Tibial nerve (tissue), 4 donors: ENCODE measurements at regions not wholly inside any gene's neighbourhood (a gene's known extent, or its start where the extent isn't known, plus 50 kb on each side); places are given as distances from the start of the nearest gene placed in this dataset.

Experiments
- DNase-seq, 2 donors: peaks; one replicate each; pipeline ENCODE4 v3.0.0-alpha.2; 2019; ENCODE audit warnings: low spot score in 2 of 2
- H3K27ac ChIP-seq, 4 donors: fragments of 200-600 bp; sonication (generic) in 3 of 4; one replicate each; pipeline ENCODE4 v1.5.1; 2017 to 2019; ENCODE audit warnings: mild to moderate bottlenecking in 1 of 4
- H3K27me3 ChIP-seq, 2 donors: fragments of 200-600 bp; sonication (generic) in 1 of 2; one replicate each; pipeline versions ENCODE4 v1.5.1 to v1.6.0; 2017 to 2019
- H3K36me3 ChIP-seq, 3 donors: fragments of 200-600 bp; sonication (generic); one replicate each; pipeline ENCODE4 v1.5.1; 2018 to 2019
- H3K4me1 ChIP-seq, 4 donors: fragments of 200-600 bp; sonication (generic) in 3 of 4; one replicate each; pipeline ENCODE4 v1.5.1; 2017 to 2019
- H3K4me3 ChIP-seq, 4 donors: fragments of 200-600 bp; sonication (generic) in 3 of 4; one replicate each; pipeline ENCODE4 v1.5.1; 2017 to 2019; ENCODE audit warnings: mild to moderate bottlenecking in 1 of 4, moderate library complexity in 1 of 4
- H3K9me3 ChIP-seq, 4 donors: fragments of 200-600 bp; sonication (generic) in 3 of 4; one replicate each; pipeline ENCODE4 v1.5.1; 2017 to 2019
- CTCF ChIP-seq, 5 experiments: fragments of 200-600 bp in 3 of 5; fragments of 450-650 bp in 2 of 5; sonication (generic) in 3 of 5; IDR thresholded peaks; one replicate each; pipeline ENCODE4 v1.5.1; 2016 to 2019; ENCODE audit warnings: antibody characterized with exemption in 5 of 5, mild to moderate bottlenecking in 3 of 5, moderate library complexity in 2 of 5
- EP300 ChIP-seq, 2 donors: sonication (generic); formaldehyde crosslinking; IDR thresholded peaks; one replicate each; pipeline ENCODE4 v1.6.1; 2017; ENCODE audit warnings: antibody characterized with exemption in 2 of 2, mild to moderate bottlenecking in 1 of 2
- POLR2A ChIP-seq, 2 donors: fragments of 450-650 bp; IDR thresholded peaks; one replicate each; pipeline ENCODE4 v1.6.1; 2017; ENCODE audit warnings: antibody characterized with exemption in 2 of 2, mild to moderate bottlenecking in 2 of 2, moderate library complexity in 2 of 2
- WGBS, 2 donors: methylation state at CpG; one replicate each; pipeline ENCODE4 v1.1.5; 2018; 5-methylcytosine and 5-hydroxymethylcytosine counted together

- WGBS, 2 donors: 84 to 100% methylated on average over 7 to 13 of the region's 13 CpGs
- no peaks in the 10 kb centered on the region for H3K36me3 ChIP-seq
- DNase-seq: no peak
- H3K4me1 ChIP-seq: no peaks in the 10 kb centered on the region
- no peaks in the 10 kb centered on the region for H3K9me3 ChIP-seq
- H3K27ac ChIP-seq: no peak overlapping the region
- no peak overlapping the region for H3K4me3 ChIP-seq
- H3K27me3 ChIP-seq: no peaks in the 10 kb centered on the region
- no peak for TF ChIP-seq CTCF (IDR thresholded peaks at IDR 0.05)
Measured at GRCh38 chrX:40307871-40308270, 210.1 kb upstream of the BCOR start.

GRCh38 chrX:40304115-40304514, 206.4 kb upstream of the BCOR start:
- 48 to 64% methylated on average over 2 of the region's 2 CpGs for WGBS, 2 donors
- H3K36me3 ChIP-seq: no peaks in the 10 kb centered on the region
- no peak overlapping the region for H3K27ac ChIP-seq
- no peak for DNase-seq
- H3K4me1 ChIP-seq: peaks cover 0 to 3% (median 0%) of the 10 kb centered on the region in 4 donors
- no peak overlapping the region for H3K4me3 ChIP-seq
- no peaks in the 10 kb centered on the region for H3K27me3 ChIP-seq
- TF ChIP-seq CTCF (IDR thresholded peaks at IDR 0.05) (no peak), POLR2A (IDR thresholded peaks at IDR 0.05) (no peak), EP300 (IDR thresholded peaks at IDR 0.05) (no peak)
- H3K9me3 ChIP-seq: no peaks in the 10 kb centered on the region

- DNase-seq: no peak
- Histone ChIP-seq H3K9me3 (no peaks in the 10 kb centered on the region), H3K36me3 (no peaks in the 10 kb centered on the region), H3K4me3 (no peak overlapping the region), H3K4me1 (peaks cover 0 to 6% (median 0%) of the 10 kb centered on the region in 4 donors), H3K27ac (no peak overlapping the region), H3K27me3 (no peaks in the 10 kb centered on the region)
- TF ChIP-seq EP300 (IDR thresholded peaks at IDR 0.05): no peak
- no peak for TF ChIP-seq POLR2A (IDR thresholded peaks at IDR 0.05)
- no peak for TF ChIP-seq CTCF (IDR thresholded peaks at IDR 0.05)
- WGBS, 2 donors: 67 to 82% methylated on average over 4 of the region's 4 CpGs
Measured at GRCh38 chrX:40303256-40304077, 205.7 kb upstream of the BCOR start.

- WGBS, 2 donors: 86 to 95% methylated on average over 15 of the region's 15 CpGs
- TF ChIP-seq EP300 (IDR thresholded peaks at IDR 0.05): no peak
- TF ChIP-seq CTCF (IDR thresholded peaks at IDR 0.05): no peak
- TF ChIP-seq POLR2A (IDR thresholded peaks at IDR 0.05): no peak
- Histone ChIP-seq H3K36me3 (no peaks in the 10 kb centered on the region), H3K27ac (no peak overlapping the region), H3K27me3 (no peaks in the 10 kb centered on the region), H3K4me3 (no peak overlapping the region), H3K4me1 (peaks cover 0 to 6% (median 0%) of the 10 kb centered on the region in 4 donors), H3K9me3 (no peaks in the 10 kb centered on the region)
- no peak for DNase-seq
Measured at GRCh38 chrX:40300286-40300890, 202.6 kb upstream of the BCOR start.

- no peaks in the 10 kb centered on the region for H3K27me3 ChIP-seq
- DNase-seq: no peak
- no peak overlapping the region for H3K27ac ChIP-seq
- TF ChIP-seq POLR2A (IDR thresholded peaks at IDR 0.05) (no peak), EP300 (IDR thresholded peaks at IDR 0.05) (no peak), CTCF (IDR thresholded peaks at IDR 0.05) (no peak)
- no peaks in the 10 kb centered on the region for H3K36me3 ChIP-seq
- no peaks in the 10 kb centered on the region for H3K9me3 ChIP-seq
- WGBS, 2 donors: 78 to 80% methylated on average over 9 of the region's 9 CpGs
- H3K4me3 ChIP-seq: no peak overlapping the region
- peaks cover 0 to 6% (median 0%) of the 10 kb centered on the region in 4 donors for H3K4me1 ChIP-seq
Measured at GRCh38 chrX:40299641-40300046, 201.9 kb upstream of the BCOR start.
